ENCODE measurements at regions not wholly inside any gene's neighbourhood (a gene's known extent, or its start where the extent isn't known, plus 50 kb on each side); places are given as distances from the start of the nearest gene placed in this dataset.
"Not testable (repeated sequence)": the region's sequence is repeated elsewhere in the genome, so short reads cannot be mapped to it uniquely, and the experiment has no call there.

GRCh38 chr7:25739143-25739542 is 412.9 kb upstream of the NFE2L3 start:
- Histone ChIP-seq H2AFZ (ENCODE audit: low read length) (no peak overlapping the region), H3K27me3 (ENCODE audit: control insufficient read depth, insufficient read depth, low read length) (no peaks in the 10 kb centered on the region), H3K4me3 (replicated peaks in 1 of 4; ENCODE audit: control extremely low read depth in 1 of 4, insufficient read depth in 1 of 4, low read depth in 3 of 4, low read length in 4 of 4) (no peak overlapping the region), H3K79me2 (ENCODE audit: control insufficient read depth, insufficient read depth, low read length) (no peaks in the 10 kb centered on the region), H3K4me2 (ENCODE audit: extremely low read depth, insufficient read depth, low read length) (no peak overlapping the region), H4K20me1 (ENCODE audit: control insufficient read depth, extremely low read depth, insufficient read depth, low read length) (no peaks in the 10 kb centered on the region), H3K36me3 (ENCODE audit: control insufficient read depth, insufficient read depth, low read length) (no peaks in the 10 kb centered on the region), H3K9me3 (ENCODE audit: control insufficient read depth, insufficient read depth, low read depth, low read length) (no peaks in the 10 kb centered on the region), H3K4me1 (ENCODE audit: control insufficient read depth, extremely low read depth, insufficient read depth, low read length) (no peaks in the 10 kb centered on the region), H3K9ac (ENCODE audit: insufficient read depth, low read length) (no peak overlapping the region), H3K27ac (ENCODE audit: insufficient read depth, low read length) (no peak overlapping the region)
- DNase-seq (ENCODE audit: low read depth in 2 of 2) = no peak
- no peak for TF ChIP-seq EZH2 (IDR thresholded peaks at IDR 0.05; ENCODE audit: low read length, missing control alignments)
- TF ChIP-seq CTCF (conservative IDR thresholded peaks at IDR 0.05 in 1 of 2, IDR thresholded peaks at IDR 0.05 in 1 of 2; ENCODE audit: low read depth in 1 of 2, low read length in 2 of 2) = no peak

- Histone ChIP-seq H3K9ac (ENCODE audit: insufficient read depth, low read length) (no peak overlapping the region), H3K27ac (ENCODE audit: insufficient read depth, low read length) (no peak overlapping the region), H3K4me2 (ENCODE audit: extremely low read depth, insufficient read depth, low read length) (no peak overlapping the region), H3K36me3 (ENCODE audit: control insufficient read depth, insufficient read depth, low read length) (no peaks in the 10 kb centered on the region), H3K4me1 (ENCODE audit: control insufficient read depth, extremely low read depth, insufficient read depth, low read length) (no peaks in the 10 kb centered on the region), H4K20me1 (ENCODE audit: control insufficient read depth, extremely low read depth, insufficient read depth, low read length) (no peaks in the 10 kb centered on the region), H3K4me3 (replicated peaks in 1 of 4; ENCODE audit: control extremely low read depth in 1 of 4, insufficient read depth in 1 of 4, low read depth in 3 of 4, low read length in 4 of 4) (no peak overlapping the region), H3K9me3 (ENCODE audit: control insufficient read depth, insufficient read depth, low read depth, low read length) (no peaks in the 10 kb centered on the region), H3K27me3 (ENCODE audit: control insufficient read depth, insufficient read depth, low read length) (no peaks in the 10 kb centered on the region), H2AFZ (ENCODE audit: low read length) (no peak overlapping the region), H3K79me2 (ENCODE audit: control insufficient read depth, insufficient read depth, low read length) (no peaks in the 10 kb centered on the region)
- no peak for TF ChIP-seq EZH2 (IDR thresholded peaks at IDR 0.05; ENCODE audit: low read length, missing control alignments)
- no peak for DNase-seq (ENCODE audit: low read depth in 2 of 2)
Measured at GRCh38 chr7:25742316-25742715, 409.7 kb upstream of the NFE2L3 start.

- H3K79me2 ChIP-seq (ENCODE audit: control insufficient read depth, insufficient read depth, low read length); H3K4me1 ChIP-seq (ENCODE audit: control insufficient read depth, extremely low read depth, insufficient read depth, low read length); H2AFZ ChIP-seq (ENCODE audit: low read length); H3K27me3 ChIP-seq (ENCODE audit: control insufficient read depth, insufficient read depth, low read length); H3K4me3 ChIP-seq (replicated peaks in 1 of 4; ENCODE audit: control extremely low read depth in 1 of 4, insufficient read depth in 1 of 4, low read depth in 3 of 4, low read length in 4 of 4); H3K9me3 ChIP-seq (ENCODE audit: control insufficient read depth, insufficient read depth, low read depth, low read length); H3K36me3 ChIP-seq (ENCODE audit: control insufficient read depth, insufficient read depth, low read length); DNase-seq (ENCODE audit: low read depth in 2 of 2); H3K27ac ChIP-seq (ENCODE audit: insufficient read depth, low read length); H4K20me1 ChIP-seq (ENCODE audit: control insufficient read depth, extremely low read depth, insufficient read depth, low read length); H3K9ac ChIP-seq (ENCODE audit: insufficient read depth, low read length); H3K4me2 ChIP-seq (ENCODE audit: extremely low read depth, insufficient read depth, low read length): not testable (repeated sequence)
Measured at GRCh38 chr7:25743670-25744451, 408.1 kb upstream of the NFE2L3 start.

- peak overlapping the region; percentile 91 for H2AFZ ChIP-seq (ENCODE audit: low read length)
- H3K4me2 ChIP-seq (ENCODE audit: extremely low read depth, insufficient read depth, low read length) = peak overlapping the region; percentile 66
- TF ChIP-seq EZH2 (IDR thresholded peaks at IDR 0.05; ENCODE audit: low read length, missing control alignments) (no peak), CTCF (conservative IDR thresholded peaks at IDR 0.05 in 1 of 2, IDR thresholded peaks at IDR 0.05 in 1 of 2; ENCODE audit: low read depth in 1 of 2, low read length in 2 of 2) (no peak)
Measured at GRCh38 chr7:25750744-25751508, 401.1 kb upstream of the NFE2L3 start.

More at GRCh38 chr7:25750744-25751508, 401.1 kb upstream of the NFE2L3 start:
- peak in 1 of 2 donors; percentile 11 for DNase-seq (ENCODE audit: low read depth in 2 of 2)
- Histone ChIP-seq H3K9ac (ENCODE audit: insufficient read depth, low read length) (no peak overlapping the region), H4K20me1 (ENCODE audit: control insufficient read depth, extremely low read depth, insufficient read depth, low read length) (no peaks in the 10 kb centered on the region), H3K4me1 (ENCODE audit: control insufficient read depth, extremely low read depth, insufficient read depth, low read length) (peaks cover 2% of the 10 kb centered on the region), H3K27ac (ENCODE audit: insufficient read depth, low read length) (no peak overlapping the region), H3K36me3 (ENCODE audit: control insufficient read depth, insufficient read depth, low read length) (no peaks in the 10 kb centered on the region), H3K27me3 (ENCODE audit: control insufficient read depth, insufficient read depth, low read length) (no peaks in the 10 kb centered on the region), H3K4me3 (replicated peaks in 1 of 4; ENCODE audit: control extremely low read depth in 1 of 4, insufficient read depth in 1 of 4, low read depth in 3 of 4, low read length in 4 of 4) (peak overlapping the region in 3 of 4 experiments; percentile 4 to 27 (median 19)), H3K79me2 (ENCODE audit: control insufficient read depth, insufficient read depth, low read length) (no peaks in the 10 kb centered on the region), H3K9me3 (ENCODE audit: control insufficient read depth, insufficient read depth, low read depth, low read length) (no peaks in the 10 kb centered on the region)
